Coronary artery (tissue), 2 donors: ENCODE measurements at regions not wholly inside any gene's neighbourhood (a gene's known extent, or its start where the extent isn't known, plus 50 kb on each side); places are given as distances from the start of the nearest gene placed in this dataset.

Experiments used
- DNase-seq: peaks from one replicate; pipeline ENCODE4 v3.0.0-alpha.2; 2017; ENCODE audit warnings: low spot score
- H3K27ac ChIP-seq, 2 donors: fragments of 200-600 bp; sonication (generic); one replicate each; pipeline ENCODE4 v1.5.1; 2016 to 2019
- H3K4me3 ChIP-seq: fragments of 200-600 bp; sonication (generic); 2 replicates; pipeline ENCODE4 v1.5.1; 2016; ENCODE audit warnings: mild to moderate bottlenecking, moderate library complexity
- CTCF ChIP-seq: fragments of 200-600 bp; sonication (generic); IDR thresholded peaks from one replicate; pipeline ENCODE4 v1.5.1; 2019; ENCODE audit warnings: antibody characterized with exemption

- no peak for TF ChIP-seq CTCF
- DNase-seq, result no peak
- Histone ChIP-seq H3K27ac (peak overlapping the region in 1 of 2 donors; percentile 62), H3K4me3 (no peak overlapping the region)
Measured at GRCh38 chr6:109892451-109893435, 85.4 kb upstream of the GPR6 start.

DNA sequence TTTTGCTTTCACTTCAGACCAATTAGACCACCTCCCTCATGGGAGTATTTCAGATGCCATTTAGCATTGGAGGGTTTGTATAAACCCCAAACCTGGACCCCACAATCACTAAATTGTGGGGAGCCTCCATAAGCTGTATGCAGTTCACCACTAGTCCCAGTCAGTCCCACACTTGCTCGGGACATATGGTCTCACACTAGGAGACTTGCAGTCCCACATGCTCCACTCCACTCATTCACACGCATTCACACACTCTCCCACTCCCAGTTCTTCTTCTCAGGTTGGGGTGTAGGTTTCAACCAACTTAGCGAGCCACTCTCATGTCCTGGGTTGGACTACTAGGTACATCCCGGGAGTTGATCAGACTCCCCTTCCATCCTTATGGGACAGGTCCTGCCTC is 84.5 kb upstream of the GPR6 start:
- TF ChIP-seq CTCF, result no peak
- Histone ChIP-seq H3K4me3 (no peak overlapping the region), H3K27ac (peak overlapping the region in 1 of 2 donors; percentile 62)
- no peak for DNase-seq

DNA sequence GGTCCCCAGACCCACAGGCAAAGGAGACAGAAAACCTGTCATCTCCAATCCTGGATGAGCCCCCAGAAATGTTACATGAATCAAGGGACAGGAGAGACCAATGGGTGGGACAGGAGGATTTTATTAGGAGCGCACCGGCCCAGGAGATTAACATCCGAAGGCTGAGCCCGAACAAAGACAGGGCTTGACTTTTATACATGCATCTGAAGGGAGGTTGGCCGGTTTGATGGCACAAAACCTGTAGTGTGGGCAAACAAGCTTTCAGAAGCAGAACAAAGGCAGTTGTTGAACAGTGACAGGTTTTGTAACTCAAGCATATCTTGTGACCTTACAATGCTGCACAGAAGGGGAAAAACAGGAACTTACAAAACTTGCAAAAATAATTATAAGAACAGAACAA is 83.9 kb upstream of the GPR6 start:
- TF ChIP-seq CTCF, result no peak
- no peak for DNase-seq
- Histone ChIP-seq H3K27ac (peak overlapping the region in 1 of 2 donors; percentile 62), H3K4me3 (no peak overlapping the region)

- no peak for TF ChIP-seq CTCF
- Histone ChIP-seq H3K4me3 (no peak overlapping the region), H3K27ac (no peak overlapping the region)
- no peak for DNase-seq
Measured at GRCh38 chr6:109896341-109896740, 81.8 kb upstream of the GPR6 start.

DNA sequence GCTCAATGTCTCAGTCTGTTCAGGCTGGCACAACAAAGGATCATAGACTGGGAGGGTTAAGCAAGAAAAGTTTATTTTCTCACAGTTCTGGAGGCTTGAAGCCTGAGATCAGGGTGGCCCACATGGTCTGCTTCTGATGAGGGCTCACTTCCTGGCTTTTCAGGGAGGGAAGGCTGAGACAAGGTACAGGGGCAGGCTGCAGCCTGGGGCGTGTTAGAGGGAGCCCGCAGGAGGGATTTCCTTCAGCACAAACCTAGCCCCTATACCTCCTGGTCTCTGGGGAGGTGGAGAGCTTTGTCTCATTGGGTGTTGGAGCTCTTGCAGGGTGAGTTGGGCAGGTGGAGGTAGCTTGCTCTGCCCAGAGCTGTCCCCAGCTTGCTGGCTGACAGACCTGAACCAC is 81.1 kb upstream of the GPR6 start:
- no peak for DNase-seq
- no peak for TF ChIP-seq CTCF
- H3K27ac ChIP-seq, result no peak overlapping the region
- H3K4me3 ChIP-seq, result no peak overlapping the region

DNA sequence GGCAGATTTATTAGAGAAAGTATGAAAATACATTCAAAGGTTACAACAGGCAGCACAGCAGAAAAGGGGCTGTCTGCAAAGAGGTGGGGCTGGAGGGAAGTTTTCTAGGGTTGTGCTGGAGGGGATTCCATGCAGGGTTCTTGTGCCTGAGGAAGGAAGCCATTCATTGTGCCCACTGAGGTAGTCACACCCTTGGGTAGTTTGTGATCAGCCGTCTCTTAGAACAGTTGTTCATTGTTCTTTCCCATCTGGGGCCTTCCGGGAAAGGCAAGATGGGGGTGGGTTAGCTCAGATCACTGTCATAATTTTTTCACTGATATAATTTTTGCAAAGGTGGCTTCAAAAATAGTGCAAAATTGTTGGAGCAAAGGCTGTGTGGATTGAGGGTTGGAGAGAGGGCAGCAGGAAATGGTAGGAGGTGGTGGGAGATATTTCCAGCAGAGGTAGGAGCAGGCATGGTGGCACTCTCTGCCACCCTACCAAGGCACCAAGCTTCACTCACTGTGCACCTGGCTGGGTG is 80.5 kb upstream of the GPR6 start:
- H3K27ac ChIP-seq, result no peak overlapping the region
- no peak overlapping the region for H3K4me3 ChIP-seq
- no peak for DNase-seq
- no peak for TF ChIP-seq CTCF

GRCh38 chr6:109901976-109902375 is 76.1 kb upstream of the GPR6 start:
- Histone ChIP-seq H3K4me3 (no peak overlapping the region), H3K27ac (no peak overlapping the region)
- DNase-seq, result no peak
- TF ChIP-seq CTCF, result no peak
